Naive thymus-derived CD4-positive, alpha-beta T cell (primary cell): ENCODE measurements at regions not wholly inside any gene's neighbourhood (a gene's known extent, or its start where the extent isn't known, plus 50 kb on each side); places are given as distances from the start of the nearest gene placed in this dataset.
"Not testable (repeated sequence)": the region's sequence is repeated elsewhere in the genome, so short reads cannot be mapped to it uniquely, and the experiment has no call there.

Source experiments
- ATAC-seq: fragments of 150-1000 bp; cut with Tn5 transposase; 2 replicates; pipeline ENCODE4 v1.10.0; 2021; ENCODE audit warnings: mild to moderate bottlenecking, moderate library complexity
- CTCF ChIA-PET: fragments of 350-600 bp; sonication (Branson Sonifier 250); formaldehyde crosslinking; loops from one replicate; lab custom pipeline; 2021; ENCODE audit warnings: antibody characterized with exemption; lab: Charles Lee
- POLR2A ChIA-PET: fragments of 350-600 bp; sonication (Branson Sonifier 250); formaldehyde crosslinking; loops from one replicate; lab custom pipeline; 2021; ENCODE audit warnings: antibody characterized with exemption, inconsistent platforms; lab: Charles Lee
- DNase-seq, 9 donors: peaks; one replicate each; pipeline versions ENCODE4 v3.0.0 to v3.0.0-alpha.2; 2020 to 2022; ENCODE audit warnings: mixed read lengths in 1 of 9
- H3K27ac ChIP-seq: one replicate; pipeline ENCODE4 v1.7.0; 2013; ENCODE audit warnings: mild to moderate bottlenecking, low read depth, low read length, moderate library complexity
- H3K27me3 ChIP-seq, 2 donors: one replicate each; pipeline ENCODE4 v1.7.0; 2013; ENCODE audit warnings: low read length in 2 of 2, mild to moderate bottlenecking in 2 of 2, moderate library complexity in 2 of 2; ENCODE audit not compliant: control insufficient read depth in 2 of 2, insufficient read depth in 2 of 2
- H3K36me3 ChIP-seq, 3 experiments: 1 replicate in 2 of 3; 2 replicates in 1 of 3; pipeline ENCODE4 v1.7.0; 2013; ENCODE audit warnings: low read length in 3 of 3, mild to moderate bottlenecking in 3 of 3, moderate library complexity in 1 of 3; ENCODE audit not compliant: insufficient read depth in 3 of 3, control insufficient read depth in 2 of 3
- H3K4me1 ChIP-seq, 2 donors: one replicate each; pipeline ENCODE4 v1.7.0; 2013; ENCODE audit warnings: low read length in 2 of 2, mild to moderate bottlenecking in 2 of 2, moderate library complexity in 1 of 2; ENCODE audit not compliant: control insufficient read depth in 2 of 2, insufficient read depth in 2 of 2
- H3K4me3 ChIP-seq: 2 replicates; pipeline ENCODE4 v1.7.0; 2013; ENCODE audit warnings: mild to moderate bottlenecking, low read length
- H3K9me3 ChIP-seq, 3 experiments: 1 replicate in 2 of 3; 2 replicates in 1 of 3; pipeline ENCODE4 v1.7.0; 2013; ENCODE audit warnings: low read length in 3 of 3; ENCODE audit not compliant: control insufficient read depth in 2 of 3
- H3K27ac Mint-ChIP-seq, 9 donors: one replicate each; pipeline ENCODE4 v1.8.0; 2020 to 2022; ENCODE audit warnings: mixed read lengths in 9 of 9, mild to moderate bottlenecking in 8 of 9, moderate library complexity in 5 of 9, inconsistent platforms in 2 of 9
- H3K27me3 Mint-ChIP-seq, 5 donors: one replicate each; pipeline ENCODE4 v1.8.0; 2021 to 2022; ENCODE audit warnings: mixed read lengths in 5 of 5, mild to moderate bottlenecking in 1 of 5
- H3K36me3 Mint-ChIP-seq, 5 donors: one replicate each; pipeline ENCODE4 v1.8.0; 2020 to 2022; ENCODE audit warnings: mixed read lengths in 5 of 5, mild to moderate bottlenecking in 3 of 5, inconsistent platforms in 1 of 5
- H3K4me1 Mint-ChIP-seq, 7 donors: one replicate each; pipeline ENCODE4 v1.8.0; 2020 to 2022; ENCODE audit warnings: mixed read lengths in 7 of 7, mild to moderate bottlenecking in 3 of 7, inconsistent platforms in 1 of 7
- H3K4me3 Mint-ChIP-seq, 10 donors: one replicate each; pipeline ENCODE4 v1.8.0; 2020 to 2022; ENCODE audit warnings: mild to moderate bottlenecking in 10 of 10, mixed read lengths in 10 of 10, moderate library complexity in 6 of 10, inconsistent platforms in 2 of 10
- H3K9me3 Mint-ChIP-seq, 11 donors: one replicate each; pipeline ENCODE4 v1.8.0; 2020 to 2022; ENCODE audit warnings: mixed read lengths in 11 of 11, mild to moderate bottlenecking in 4 of 11, inconsistent platforms in 1 of 11, moderate library complexity in 1 of 11
- intact Hi-C, 2 donors: fragments of 100-400 bp; cut with micrococcal nuclease; formaldehyde crosslinking; loops; one replicate each; pipeline ENCODE4 v1.15.1; 2023

DNA sequence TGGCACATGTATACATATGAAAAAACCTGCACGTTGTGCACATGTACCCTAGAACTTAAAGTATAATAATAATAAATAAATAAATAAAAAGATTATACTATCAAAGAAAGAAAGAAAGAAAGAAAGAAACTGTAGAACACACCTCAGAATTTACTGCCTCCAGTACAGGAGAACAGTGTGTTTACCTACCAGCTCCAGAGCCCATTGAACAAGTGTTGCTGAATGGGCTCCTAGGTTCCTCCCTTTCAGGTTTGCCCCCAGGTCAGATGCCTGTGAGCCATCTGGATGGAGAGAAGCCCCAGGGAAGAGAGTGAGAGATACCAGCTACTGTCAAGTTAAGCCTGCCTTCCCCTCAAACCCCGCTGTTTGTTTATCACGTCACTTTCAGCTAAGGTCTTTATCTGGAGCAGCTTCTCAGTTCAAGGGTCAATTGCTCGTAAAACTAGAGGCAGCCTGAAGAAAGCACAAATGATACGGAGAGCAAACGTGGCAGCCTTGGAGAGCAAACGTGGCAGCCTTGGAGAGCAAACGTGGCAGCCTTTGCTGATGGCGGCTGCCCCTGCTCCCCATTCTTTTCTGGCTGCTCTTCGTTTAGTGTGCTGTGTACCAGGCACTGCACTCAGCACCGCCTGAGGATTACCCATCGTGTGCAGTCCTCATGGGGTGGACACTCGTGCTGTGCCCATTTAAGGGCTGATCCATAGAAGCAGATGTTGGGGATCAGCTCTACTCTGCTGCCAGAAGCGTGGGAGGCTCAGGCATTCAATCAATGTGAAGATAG, 111.7 kb downstream of the ADAMTS15 start:
- no peaks in the 10 kb centered on the region for H3K4me1 ChIP-seq
- peaks cover 0 to 6% (median 0%) of the 10 kb centered on the region in 5 donors for H3K36me3 Mint-ChIP-seq
- DNase-seq (no peak), ATAC-seq (no peak)
- POLR2A ChIA-PET, result no interaction called here
- no peaks in the 10 kb centered on the region for H3K4me1 Mint-ChIP-seq
- no peaks in the 10 kb centered on the region for H3K36me3 ChIP-seq
- CTCF ChIA-PET, result no interaction called here
- peaks cover 0 to 28% (median 7%) of the 10 kb centered on the region in 5 donors for H3K27me3 Mint-ChIP-seq
- H3K27ac Mint-ChIP-seq, result no peak overlapping the region
- no peak overlapping the region for H3K27ac ChIP-seq
- no peak overlapping the region for H3K4me3 Mint-ChIP-seq
- intact Hi-C loops, result no loop called here
- H3K9me3 ChIP-seq, result no peaks in the 10 kb centered on the region
- peaks cover 0 to 2% (median 0%) of the 10 kb centered on the region in 11 donors for H3K9me3 Mint-ChIP-seq
- H3K27me3 ChIP-seq, result no peaks in the 10 kb centered on the region
- H3K4me3 ChIP-seq, result no peak overlapping the region

DNA sequence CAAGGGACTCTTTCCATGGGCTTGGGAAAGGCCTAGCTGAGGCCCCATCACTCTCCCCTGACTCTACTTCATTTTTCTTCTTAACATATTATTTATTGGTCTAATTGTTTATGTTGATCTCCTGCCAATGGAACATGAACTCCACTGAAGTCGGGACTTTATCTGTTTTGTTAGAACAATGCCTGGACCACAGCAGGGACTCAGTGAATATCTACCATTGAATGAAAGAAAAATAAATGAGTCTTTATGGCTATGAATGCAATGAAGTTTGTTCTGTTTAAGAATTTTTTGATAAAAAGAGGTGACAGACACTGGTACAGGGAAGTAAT, 112.3 kb downstream of the ADAMTS15 start:
- no peak for ATAC-seq
- ChIA-PET CTCF (no interaction called here), POLR2A (no interaction called here)
- H3K9me3 Mint-ChIP-seq, result peaks cover 0 to 2% (median 0%) of the 10 kb centered on the region in 11 donors
- intact Hi-C loops, result no loop called here
- no peak overlapping the region for H3K27ac Mint-ChIP-seq
- Histone ChIP-seq H3K36me3 (no peaks in the 10 kb centered on the region), H3K27ac (no peak overlapping the region), H3K4me1 (no peaks in the 10 kb centered on the region), H3K4me3 (no peak overlapping the region), H3K27me3 (no peaks in the 10 kb centered on the region), H3K9me3 (no peaks in the 10 kb centered on the region)
- no peak for DNase-seq
- no peak overlapping the region for H3K4me3 Mint-ChIP-seq
- H3K36me3 Mint-ChIP-seq, result peaks cover 0 to 6% (median 0%) of the 10 kb centered on the region in 5 donors
- no peaks in the 10 kb centered on the region for H3K4me1 Mint-ChIP-seq
- peaks cover 0 to 24% (median 6%) of the 10 kb centered on the region in 5 donors for H3K27me3 Mint-ChIP-seq

DNA sequence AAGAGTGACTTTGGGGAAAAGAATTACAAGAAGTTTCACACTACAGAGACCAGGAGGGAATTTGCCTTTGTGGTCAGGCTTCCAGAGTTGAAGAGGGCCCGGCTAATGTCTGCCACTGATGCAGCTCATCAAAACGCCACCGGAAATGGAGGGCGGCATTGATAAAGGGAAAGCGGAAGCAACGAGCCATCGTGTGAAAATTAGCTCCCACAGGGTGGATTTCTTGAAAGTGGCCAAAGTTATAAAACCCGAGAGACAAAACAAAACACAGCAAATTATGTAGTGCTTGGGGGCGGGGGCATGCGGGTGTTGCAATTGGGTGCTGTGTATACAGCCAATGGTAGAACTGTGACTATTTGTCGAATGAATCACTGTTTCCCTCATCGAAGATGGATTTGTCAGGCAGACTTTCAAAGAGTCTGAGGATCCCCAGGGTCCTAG, 113.0 kb downstream of the ADAMTS15 start:
- H3K27ac ChIP-seq, result no peak overlapping the region
- POLR2A ChIA-PET, result no interaction called here
- no peaks in the 10 kb centered on the region for H3K36me3 ChIP-seq
- no peak overlapping the region for H3K4me3 Mint-ChIP-seq
- intact Hi-C loops, result no loop called here
- peaks cover 0 to 18% (median 2%) of the 10 kb centered on the region in 5 donors for H3K27me3 Mint-ChIP-seq
- no peak overlapping the region for H3K27ac Mint-ChIP-seq
- H3K9me3 ChIP-seq, result no peaks in the 10 kb centered on the region
- H3K4me1 Mint-ChIP-seq, result no peaks in the 10 kb centered on the region
- H3K36me3 Mint-ChIP-seq, result peaks cover 0 to 6% (median 0%) of the 10 kb centered on the region in 5 donors
- peaks cover 0 to 2% (median 0%) of the 10 kb centered on the region in 11 donors for H3K9me3 Mint-ChIP-seq
- CTCF ChIA-PET, result no interaction called here
- DNase-seq (no peak), ATAC-seq (no peak)
- H3K4me1 ChIP-seq, result no peaks in the 10 kb centered on the region
- H3K4me3 ChIP-seq, result no peak overlapping the region
- no peaks in the 10 kb centered on the region for H3K27me3 ChIP-seq

DNA sequence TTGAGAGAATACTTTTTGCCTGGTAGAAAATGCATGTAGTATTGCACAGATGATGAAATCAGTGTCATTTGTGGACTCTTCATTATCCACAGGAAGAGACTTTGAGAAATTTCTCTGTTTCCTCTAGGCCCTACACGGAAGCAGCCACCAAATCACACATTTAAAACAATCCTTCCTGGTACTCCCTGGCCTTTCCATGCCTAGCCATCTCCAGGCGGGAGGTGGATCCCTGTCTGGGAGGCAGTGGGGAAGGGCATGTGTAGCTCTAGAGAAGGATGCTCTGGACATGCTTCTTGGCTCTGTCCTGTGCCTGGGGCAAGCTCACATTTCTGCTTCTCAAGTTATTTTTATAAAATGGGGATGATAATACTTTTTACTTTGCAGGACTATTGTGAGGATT, 114.1 kb downstream of the ADAMTS15 start:
- no peak overlapping the region for H3K27ac Mint-ChIP-seq
- DNase-seq, result no peak
- no peak for ATAC-seq
- ChIA-PET POLR2A (no interaction called here), CTCF (no interaction called here)
- H3K36me3 Mint-ChIP-seq, result peaks cover 0 to 6% (median 0%) of the 10 kb centered on the region in 5 donors
- no peaks in the 10 kb centered on the region for H3K4me1 Mint-ChIP-seq
- peaks cover 0 to 2% (median 0%) of the 10 kb centered on the region in 11 donors for H3K9me3 Mint-ChIP-seq
- Histone ChIP-seq H3K36me3 (no peaks in the 10 kb centered on the region), H3K27ac (no peak overlapping the region), H3K4me3 (no peak overlapping the region), H3K9me3 (no peaks in the 10 kb centered on the region), H3K27me3 (no peaks in the 10 kb centered on the region), H3K4me1 (no peaks in the 10 kb centered on the region)
- intact Hi-C loops, result no loop called here
- H3K4me3 Mint-ChIP-seq, result no peak overlapping the region
- peaks cover 0 to 15% (median 2%) of the 10 kb centered on the region in 5 donors for H3K27me3 Mint-ChIP-seq

DNA sequence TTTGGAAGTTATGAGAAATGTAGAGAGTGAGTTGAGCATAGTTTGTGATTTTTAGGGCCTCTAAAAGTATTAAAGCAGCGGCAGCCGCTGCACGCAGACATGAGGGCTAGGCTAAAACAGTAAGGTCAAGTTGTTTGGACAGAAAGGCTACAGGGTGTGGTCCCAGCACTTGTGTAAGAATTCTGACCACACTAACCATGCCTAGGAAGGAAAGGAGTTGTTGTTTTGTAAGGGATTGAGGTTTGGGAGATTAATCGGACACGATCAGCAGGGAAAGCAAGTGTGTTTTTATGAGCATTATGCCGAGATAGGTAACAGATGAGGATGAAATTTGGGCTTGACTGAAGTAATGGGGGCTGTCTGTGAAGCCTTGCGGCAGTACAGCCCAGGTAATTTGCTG, 117.9 kb downstream of the ADAMTS15 start:
- H3K4me1 ChIP-seq, H3K27ac Mint-ChIP-seq, DNase-seq, H3K27ac ChIP-seq, H3K4me1 Mint-ChIP-seq, intact Hi-C loops, H3K4me3 Mint-ChIP-seq, H3K36me3 ChIP-seq, H3K9me3 ChIP-seq, H3K27me3 Mint-ChIP-seq, H3K36me3 Mint-ChIP-seq, H3K9me3 Mint-ChIP-seq, ATAC-seq, CTCF ChIA-PET, POLR2A ChIA-PET, H3K4me3 ChIP-seq, H3K27me3 ChIP-seq: not testable (repeated sequence)

DNA sequence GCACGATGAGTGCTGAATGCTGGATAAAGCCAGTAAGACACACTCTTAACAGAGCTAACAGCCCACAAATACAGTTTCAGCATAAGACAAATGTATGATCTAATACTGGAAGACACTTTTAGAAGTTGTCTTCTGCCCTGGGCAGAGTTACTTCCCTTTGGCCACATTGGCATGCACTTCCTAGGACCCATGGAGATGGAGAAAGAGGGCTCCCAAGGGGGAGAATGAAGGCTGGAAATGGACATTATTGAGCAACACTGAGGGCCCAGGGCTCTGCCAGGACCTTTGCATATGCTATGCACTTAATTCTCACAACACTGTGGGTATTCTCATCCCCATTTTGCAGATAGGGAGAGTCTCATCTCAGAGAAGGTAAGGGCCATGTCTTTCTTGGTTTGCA, 123.1 kb downstream of the ADAMTS15 start:
- H3K27me3 Mint-ChIP-seq, result peaks cover 0 to 6% (median 0%) of the 10 kb centered on the region in 5 donors
- DNase-seq (no peak), ATAC-seq (no peak)
- H3K36me3 Mint-ChIP-seq, result no peaks in the 10 kb centered on the region
- H3K4me1 ChIP-seq, result no peaks in the 10 kb centered on the region
- H3K36me3 ChIP-seq, result no peaks in the 10 kb centered on the region
- no peaks in the 10 kb centered on the region for H3K27me3 ChIP-seq
- H3K4me3 Mint-ChIP-seq, result no peak overlapping the region
- CTCF ChIA-PET, result no interaction called here
- no peaks in the 10 kb centered on the region for H3K9me3 ChIP-seq
- H3K9me3 Mint-ChIP-seq, result no peaks in the 10 kb centered on the region
- no peak overlapping the region for H3K4me3 ChIP-seq
- POLR2A ChIA-PET, result no interaction called here
- intact Hi-C loops, result no loop called here
- no peak overlapping the region for H3K27ac ChIP-seq
- no peak overlapping the region for H3K27ac Mint-ChIP-seq
- no peaks in the 10 kb centered on the region for H3K4me1 Mint-ChIP-seq

DNA sequence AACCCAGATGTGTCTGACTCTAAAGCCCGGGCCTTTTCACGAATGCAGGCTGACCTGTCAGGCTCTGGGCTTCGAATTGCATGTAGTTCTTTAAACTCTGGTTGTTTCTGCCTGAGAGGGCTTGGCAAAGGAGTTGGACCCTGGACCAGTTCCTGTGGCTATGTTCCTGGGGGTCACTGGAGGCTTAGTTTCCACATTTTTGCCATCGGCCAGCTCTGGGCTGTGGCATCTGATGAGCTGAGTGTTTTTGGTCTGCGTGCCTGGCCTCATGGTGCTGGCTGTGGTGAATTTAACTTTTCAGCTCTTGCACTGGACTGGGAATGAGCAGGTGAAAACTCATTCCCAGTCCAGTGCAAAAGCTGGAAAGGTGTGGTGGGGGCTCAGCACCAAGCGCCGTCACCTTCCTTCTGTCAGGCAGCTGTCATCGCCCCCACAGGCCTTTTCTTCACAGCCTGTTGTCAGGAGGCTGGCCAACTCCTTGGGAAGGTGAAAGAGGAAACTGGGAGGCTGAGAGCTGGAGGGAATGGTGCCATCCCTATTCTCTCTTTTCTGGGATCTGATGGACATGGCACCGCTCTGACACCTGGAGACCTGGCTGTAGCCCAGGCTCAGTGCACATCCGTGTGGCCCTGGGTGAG, 123.6 kb downstream of the ADAMTS15 start:
- POLR2A ChIA-PET, result no interaction called here
- H3K27me3 ChIP-seq, result no peaks in the 10 kb centered on the region
- Mint-ChIP-seq H3K4me1 (no peaks in the 10 kb centered on the region), H3K27me3 (peaks cover 0 to 6% (median 0%) of the 10 kb centered on the region in 5 donors), H3K9me3 (no peaks in the 10 kb centered on the region), H3K36me3 (no peaks in the 10 kb centered on the region), H3K27ac (no peak overlapping the region), H3K4me3 (no peak overlapping the region)
- H3K9me3 ChIP-seq, result no peaks in the 10 kb centered on the region
- ATAC-seq (no peak), DNase-seq (no peak)
- H3K4me3 ChIP-seq, result no peak overlapping the region
- H3K36me3 ChIP-seq, result no peaks in the 10 kb centered on the region
- CTCF ChIA-PET, result no interaction called here
- intact Hi-C loops, result no loop called here
- H3K4me1 ChIP-seq, result no peaks in the 10 kb centered on the region
- H3K27ac ChIP-seq, result no peak overlapping the region
